Left lung (tissue), 4 donors: ENCODE measurements at regions not wholly inside any gene's neighbourhood (a gene's known extent, or its start where the extent isn't known, plus 50 kb on each side); places are given as distances from the start of the nearest gene placed in this dataset.

Experiments
- ATAC-seq: fragments of 200-7000 bp; cut with Tn5 transposase; one replicate; pipeline ENCODE4 v1.9.1; 2020; ENCODE audit warnings: moderate library complexity
- DNase-seq, 4 donors: peaks; one replicate each; pipeline ENCODE4 v3.0.0-alpha.2; 2013 to 2020
- H3K27ac ChIP-seq, 2 donors: fragments of 200-600 bp; sonication (generic) in 1 of 2; one replicate each; pipeline versions ENCODE4 v1.5.0 to v1.8.0; 2020 to 2021
- H3K27me3 ChIP-seq, 2 donors: fragments of 200-600 bp; sonication (generic) in 1 of 2; one replicate each; pipeline versions ENCODE4 v1.5.0 to v1.8.0; 2020 to 2021
- H3K36me3 ChIP-seq, 2 donors: fragments of 200-600 bp; sonication (generic) in 1 of 2; one replicate each; pipeline versions ENCODE4 v1.5.0 to v1.8.0; 2020 to 2021
- H3K4me1 ChIP-seq, 2 donors: fragments of 200-600 bp; one replicate each; pipeline ENCODE4 v1.8.0; 2021
- H3K4me3 ChIP-seq, 2 donors: fragments of 200-600 bp; sonication (generic) in 1 of 2; one replicate each; pipeline versions ENCODE4 v1.5.0 to v1.8.0; 2020 to 2021; ENCODE audit warnings: mild to moderate bottlenecking in 1 of 2
- H3K9me3 ChIP-seq, 2 donors: fragments of 200-600 bp; sonication (generic) in 1 of 2; one replicate each; pipeline versions ENCODE4 v1.5.0 to v1.8.0; 2020 to 2021
- CTCF ChIP-seq, 2 donors: fragments of 200-600 bp; sonication (generic) in 1 of 2; IDR thresholded peaks; one replicate each; pipeline versions ENCODE4 v1.5.0 to v1.8.0; 2021; ENCODE audit warnings: antibody characterized with exemption in 2 of 2
- intact Hi-C, 2 donors: fragments of 100-400 bp; cut with DNase I; formaldehyde crosslinking; loops; one replicate each; pipeline versions ENCODE4 v1.11.2 to v1.14.2; 2022
- donor health status: DM: no; HTN: yes; CAD: no.
- donor health status: DM: no; HTN: no; CAD: no.

GRCh38 chr14:85172290-85172689 is 357.7 kb upstream of the FLRT2 start:
- H3K27me3 ChIP-seq: no peaks in the 10 kb centered on the region
- peaks cover 0 to 4% of the 10 kb centered on the region in 2 donors for H3K9me3 ChIP-seq
- DNase-seq: no peak
- intact Hi-C loops: no loop called here
- H3K4me3 ChIP-seq: no peak overlapping the region
- H3K36me3 ChIP-seq: no peaks in the 10 kb centered on the region
- ATAC-seq: no peak
- H3K4me1 ChIP-seq: no peaks in the 10 kb centered on the region
- TF ChIP-seq CTCF (IDR thresholded peaks at IDR 0.05): no peak
- no peak overlapping the region for H3K27ac ChIP-seq

GRCh38 chr14:85172889-85173477 is 357.0 kb upstream of the FLRT2 start:
- H3K4me1 ChIP-seq: no peaks in the 10 kb centered on the region
- peaks cover 0 to 4% of the 10 kb centered on the region in 2 donors for H3K9me3 ChIP-seq
- intact Hi-C loops: no loop called here
- no peak for DNase-seq
- ATAC-seq: no peak
- no peaks in the 10 kb centered on the region for H3K27me3 ChIP-seq
- H3K27ac ChIP-seq: no peak overlapping the region
- no peak overlapping the region for H3K4me3 ChIP-seq
- no peak for TF ChIP-seq CTCF (IDR thresholded peaks at IDR 0.05)
- no peaks in the 10 kb centered on the region for H3K36me3 ChIP-seq

- Histone ChIP-seq H3K9me3 (peaks cover 0 to 11% of the 10 kb centered on the region in 2 donors), H3K27ac (no peak overlapping the region), H3K27me3 (no peaks in the 10 kb centered on the region), H3K4me1 (no peaks in the 10 kb centered on the region), H3K4me3 (no peak overlapping the region), H3K36me3 (no peaks in the 10 kb centered on the region)
- ATAC-seq (no peak), DNase-seq (no peak)
- TF ChIP-seq CTCF (IDR thresholded peaks at IDR 0.05): no peak
- intact Hi-C loops: no loop called here
Observed at GRCh38 chr14:85175556-85175955, 354.4 kb upstream of the FLRT2 start.

GRCh38 chr14:85178864-85179263 is 351.1 kb upstream of the FLRT2 start:
- Histone ChIP-seq H3K27me3 (no peaks in the 10 kb centered on the region), H3K27ac (no peak overlapping the region), H3K4me3 (no peak overlapping the region), H3K4me1 (no peaks in the 10 kb centered on the region), H3K9me3 (peaks cover 0 to 11% of the 10 kb centered on the region in 2 donors), H3K36me3 (no peaks in the 10 kb centered on the region)
- intact Hi-C loops: no loop called here
- no peak for DNase-seq
- no peak for ATAC-seq
- no peak for TF ChIP-seq CTCF (IDR thresholded peaks at IDR 0.05)

- intact Hi-C loops: no loop called here
- Histone ChIP-seq H3K9me3 (peaks cover 0 to 11% of the 10 kb centered on the region in 2 donors), H3K4me1 (no peaks in the 10 kb centered on the region), H3K27ac (no peak overlapping the region), H3K36me3 (no peaks in the 10 kb centered on the region), H3K4me3 (no peak overlapping the region), H3K27me3 (no peaks in the 10 kb centered on the region)
- ATAC-seq (no peak), DNase-seq (peak in 1 of 4 donors; percentile 22)
- TF ChIP-seq CTCF (IDR thresholded peaks at IDR 0.05): no peak
Observed at GRCh38 chr14:85180876-85181275, 349.1 kb upstream of the FLRT2 start.
